Dermis blood vessel endothelial cell (primary cell): ENCODE measurements at regions not wholly inside any gene's neighbourhood (a gene's known extent, or its start where the extent isn't known, plus 50 kb on each side); places are given as distances from the start of the nearest gene placed in this dataset.
A peak's percentile ranks its signal among the peaks of the same experiment; 100 is the strongest.
"Not testable (repeated sequence)": the region's sequence is repeated elsewhere in the genome, so short reads cannot be mapped to it uniquely, and the experiment has no call there.

Experiments used
- DNase-seq: peaks from one replicate; pipeline ENCODE4 v3.0.0; 2010

DNA sequence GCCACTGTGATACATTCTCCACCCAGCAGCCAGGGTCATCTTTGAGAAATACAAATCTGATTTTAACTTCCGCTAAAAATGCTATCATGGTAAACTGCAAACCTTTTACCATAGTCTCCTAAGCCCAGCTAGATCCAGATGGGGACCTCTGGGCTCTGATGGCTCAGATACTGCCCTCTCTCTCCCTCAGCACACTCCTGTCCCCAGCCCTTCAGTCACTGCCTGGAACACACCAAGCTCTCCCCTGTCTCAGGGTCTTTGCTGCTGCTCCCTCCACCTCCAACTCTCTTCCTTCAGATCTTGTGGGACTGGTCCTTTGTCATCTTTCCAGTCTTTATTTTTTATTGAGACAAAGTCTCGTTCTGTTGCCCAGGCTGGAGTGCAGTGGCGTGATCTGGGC, 65.1 kb downstream of the SPRY4 start:
- no peak for DNase-seq

DNA sequence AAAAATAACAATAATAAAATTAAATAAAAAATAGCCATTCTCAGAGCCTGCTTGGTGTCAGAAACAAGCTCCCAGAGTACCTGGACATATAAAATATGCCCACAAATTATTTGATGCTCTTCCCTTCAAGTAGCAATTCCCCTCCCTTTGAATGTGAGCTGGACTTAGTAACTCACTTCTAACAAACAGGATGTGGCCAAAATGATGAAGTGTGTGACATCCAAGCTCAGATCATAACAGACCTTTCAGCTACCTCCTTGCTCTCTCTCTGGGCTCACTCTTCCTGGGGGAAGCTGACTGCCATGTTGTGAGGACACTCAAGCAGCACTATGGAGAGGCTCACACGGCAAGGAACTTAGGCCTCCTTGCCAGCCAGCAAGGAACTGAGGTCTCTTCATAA, 69.0 kb downstream of the SPRY4 start:
- no peak for DNase-seq

DNA sequence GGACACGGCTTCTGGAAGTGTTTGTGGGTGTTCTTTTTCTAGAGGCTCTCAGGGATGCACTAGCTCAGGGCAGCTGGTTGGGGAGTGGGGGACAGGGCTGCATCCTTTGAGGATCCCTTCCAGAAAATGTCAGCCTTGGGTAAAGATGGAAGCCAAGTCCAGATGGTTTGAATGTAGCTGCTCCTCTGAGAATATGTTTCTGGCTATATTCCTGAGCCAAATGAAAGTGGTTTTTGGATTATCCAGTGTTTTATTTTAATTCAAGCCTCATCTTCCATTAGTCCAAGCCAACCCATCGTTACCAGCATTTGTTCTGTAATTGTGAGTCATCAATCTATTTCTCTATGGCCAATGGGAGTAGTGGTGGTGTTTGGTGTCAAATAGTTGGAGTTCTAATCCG, 70.4 kb downstream of the SPRY4 start:
- DNase-seq: no peak

DNA sequence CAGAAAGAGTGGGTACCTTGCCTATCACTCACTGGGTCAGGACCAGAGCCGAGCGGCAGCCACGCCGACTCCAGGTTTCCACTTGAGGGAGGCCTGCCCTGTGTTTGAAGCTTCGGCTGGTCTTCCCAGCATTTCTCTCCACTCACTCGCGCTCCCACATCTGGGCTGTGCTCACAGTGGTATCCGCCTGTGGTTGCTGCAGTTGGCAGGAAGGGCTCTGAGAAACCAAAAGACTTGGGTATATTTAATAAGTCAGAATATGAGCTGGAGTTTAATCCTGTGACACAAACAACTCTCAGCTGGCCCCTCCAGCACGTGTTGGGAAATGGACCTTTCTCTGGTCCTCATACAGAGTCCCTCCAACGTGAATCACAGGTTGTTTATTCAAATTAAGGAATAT, 70.9 kb downstream of the SPRY4 start:
- DNase-seq: no peak

DNA sequence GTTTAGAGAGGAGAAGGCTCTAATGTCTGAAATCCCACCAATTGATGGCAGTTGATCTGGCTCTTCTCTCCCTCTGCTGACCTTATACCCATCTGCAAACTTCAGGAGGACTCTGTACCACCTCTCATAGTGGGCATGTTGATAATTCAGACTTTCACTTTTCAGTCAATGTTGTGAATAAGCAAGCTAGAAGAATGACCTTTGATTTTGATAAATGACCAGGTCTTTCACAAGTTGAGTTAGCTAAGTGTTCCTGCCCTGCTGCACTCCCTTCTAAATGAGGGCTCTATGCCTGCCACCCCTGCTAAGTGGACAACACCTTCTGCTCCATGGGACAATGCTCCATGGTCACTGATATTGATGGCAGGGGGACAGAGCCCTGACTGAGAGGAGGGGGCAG, 74.7 kb downstream of the SPRY4 start:
- DNase-seq: no peak

DNA sequence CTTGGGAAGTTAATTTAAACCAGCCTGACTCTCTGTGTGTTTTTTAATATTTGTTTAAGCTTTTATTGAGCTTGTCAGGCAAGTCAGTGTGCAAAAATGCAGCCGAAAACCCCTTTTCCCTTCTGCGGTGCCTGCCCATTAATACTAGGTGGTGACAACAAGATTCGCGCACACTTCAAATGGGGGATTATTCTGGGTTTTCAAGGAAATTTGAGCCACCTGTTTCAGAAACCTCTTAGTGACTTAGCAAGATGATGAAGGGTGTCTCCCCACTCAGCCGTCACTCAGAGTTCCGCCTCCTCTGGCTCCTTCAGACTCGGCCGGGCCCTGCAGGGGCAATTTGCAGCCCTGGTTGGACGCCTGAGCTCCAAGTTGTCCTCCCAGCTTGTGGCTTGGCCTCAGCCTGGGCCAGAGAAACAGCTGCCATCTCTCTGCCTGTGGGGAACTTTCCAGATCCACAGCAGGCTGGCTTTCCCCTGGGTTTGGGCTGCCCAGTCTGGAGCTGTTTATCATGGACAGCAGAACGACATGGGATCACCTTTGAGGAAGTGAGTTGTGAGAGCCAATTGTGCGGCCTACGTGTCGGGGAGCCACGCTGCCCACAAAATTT, 75.9 kb downstream of the SPRY4 start:
- DNase-seq: no peak

DNA sequence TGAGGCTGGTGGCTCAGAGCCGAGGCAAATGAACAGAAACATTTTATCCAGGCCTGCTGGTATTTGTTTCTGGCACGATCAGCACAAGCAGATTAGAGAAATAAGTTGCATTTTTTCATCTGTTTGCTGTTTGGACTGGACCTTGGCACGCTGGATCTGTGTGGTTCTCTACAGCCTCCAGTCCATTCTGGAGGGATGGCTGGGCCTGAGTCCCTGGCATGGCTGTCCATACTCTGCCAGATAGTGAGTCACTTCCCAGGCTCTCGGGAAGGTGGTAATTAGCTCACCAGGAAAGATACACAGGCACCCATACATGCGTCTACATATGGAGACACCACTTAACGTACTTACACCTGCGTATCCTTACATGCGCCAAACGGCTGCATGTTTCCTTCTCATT, 78.6 kb downstream of the SPRY4 start:
- DNase-seq: peak; percentile 73

DNA sequence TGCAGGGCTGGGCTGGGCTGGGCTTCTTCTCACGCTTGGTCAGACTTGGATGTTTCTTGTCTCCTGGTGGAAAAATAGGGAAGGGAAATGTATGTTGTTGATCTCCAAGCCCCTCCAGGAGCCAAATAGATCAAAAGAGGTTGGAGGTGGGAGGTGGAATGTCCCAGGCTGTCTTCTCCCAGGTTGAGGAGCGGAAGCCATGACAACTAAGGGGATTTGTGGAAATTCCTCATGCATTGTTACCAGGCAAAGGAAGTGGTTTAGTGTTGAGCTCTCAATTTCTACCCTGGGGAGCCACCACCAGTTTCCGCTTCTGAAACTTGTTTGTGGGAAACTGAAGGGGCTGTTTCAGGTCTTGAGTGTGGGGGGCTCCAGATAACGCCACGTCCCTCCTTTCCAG, 79.0 kb downstream of the SPRY4 start:
- DNase-seq: peak; percentile 83

DNA sequence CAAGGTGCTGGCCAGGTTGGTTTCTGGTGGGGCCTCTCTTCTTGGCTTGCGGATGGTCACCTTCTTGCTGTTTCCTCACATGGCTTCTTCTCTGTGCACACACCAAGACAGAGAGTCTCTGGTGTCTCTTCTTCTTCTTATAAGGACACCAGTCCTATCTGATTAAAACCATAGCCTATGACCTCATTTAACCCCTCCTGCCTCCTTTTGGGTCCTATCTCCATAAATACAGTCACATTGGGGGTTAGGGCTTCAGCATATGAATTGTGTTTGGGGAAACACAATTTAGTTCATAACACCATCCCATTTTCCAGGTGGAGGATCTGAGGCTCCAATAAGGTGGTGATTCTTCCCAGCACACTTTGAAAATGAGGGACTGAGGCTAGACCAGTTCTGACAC, 80.4 kb downstream of the SPRY4 start:
- no peak for DNase-seq

DNA sequence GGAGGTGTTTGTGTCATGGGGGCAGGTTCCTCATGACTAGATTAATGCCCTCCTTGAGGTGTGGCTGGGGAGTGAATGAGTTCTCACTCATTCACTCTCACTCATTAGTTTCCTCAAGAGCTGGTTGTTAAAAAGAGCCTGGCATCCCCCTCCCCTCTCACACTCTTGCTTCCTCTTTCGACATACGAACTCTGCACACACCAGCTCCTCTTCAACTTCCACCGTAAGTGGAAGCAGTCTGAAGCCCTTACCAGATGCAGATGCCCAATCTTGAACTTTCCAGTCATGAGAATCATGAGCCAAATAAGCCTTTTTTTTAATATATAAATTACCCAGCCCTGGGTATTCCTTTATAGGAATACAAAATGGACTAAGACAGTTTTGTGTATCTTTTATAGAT, 82.5 kb downstream of the SPRY4 start:
- no peak for DNase-seq

DNA sequence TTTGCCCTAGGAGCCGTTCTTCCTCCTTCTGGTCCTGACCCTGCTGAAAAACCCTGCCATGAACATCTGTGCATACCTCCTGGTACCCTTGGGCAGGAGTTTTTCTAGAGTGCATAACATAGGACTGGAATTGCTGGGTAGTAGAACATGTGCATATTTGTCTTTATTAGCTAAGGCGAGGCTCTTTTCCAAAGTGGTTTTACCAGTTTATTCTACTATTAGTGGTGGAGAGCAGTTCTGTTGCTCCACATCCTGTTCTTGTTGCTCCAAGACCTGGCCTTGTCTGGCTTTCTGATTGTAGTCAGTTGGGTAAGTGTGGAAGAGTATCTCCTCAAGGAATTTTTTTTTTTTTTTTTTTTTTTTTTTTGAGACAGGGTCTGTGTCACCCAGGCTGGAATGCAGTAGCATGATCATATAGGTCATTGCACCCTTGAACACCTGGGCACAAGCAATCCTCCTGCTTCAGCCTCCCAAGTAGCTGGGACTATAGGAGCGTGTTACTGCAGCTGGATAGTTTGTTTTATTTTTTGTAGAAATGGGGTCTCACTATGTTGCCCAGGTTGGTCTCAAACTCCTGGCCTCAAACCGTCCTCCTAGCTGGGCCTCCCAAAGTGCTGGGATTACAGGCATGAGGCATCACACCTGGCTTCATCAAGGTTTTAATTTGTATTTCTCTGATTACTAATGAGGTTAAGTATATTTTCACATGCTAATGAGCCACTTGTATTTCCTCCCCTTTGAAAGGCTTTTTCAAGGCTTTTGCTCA, 85.2 kb downstream of the SPRY4 start:
- DNase-seq: no peak

DNA sequence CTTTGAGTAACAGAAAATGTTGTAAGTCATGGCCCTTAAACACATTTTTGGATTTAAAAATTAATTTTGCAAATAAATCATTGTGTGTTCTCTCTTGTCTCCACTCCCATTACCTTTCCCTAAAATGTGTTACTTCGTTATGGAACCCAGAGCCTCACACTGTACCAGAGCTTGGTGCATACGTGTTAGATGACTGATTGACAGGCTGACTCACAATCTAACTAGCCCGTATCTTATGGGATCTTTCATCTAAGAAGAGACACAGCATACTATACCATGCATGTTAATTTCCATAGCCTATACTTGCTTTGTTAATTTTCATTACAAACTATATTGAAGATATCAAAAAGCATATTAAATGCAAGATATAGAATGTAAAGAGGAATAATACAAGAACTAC, 87.1 kb downstream of the SPRY4 start:
- DNase-seq: no peak

DNA sequence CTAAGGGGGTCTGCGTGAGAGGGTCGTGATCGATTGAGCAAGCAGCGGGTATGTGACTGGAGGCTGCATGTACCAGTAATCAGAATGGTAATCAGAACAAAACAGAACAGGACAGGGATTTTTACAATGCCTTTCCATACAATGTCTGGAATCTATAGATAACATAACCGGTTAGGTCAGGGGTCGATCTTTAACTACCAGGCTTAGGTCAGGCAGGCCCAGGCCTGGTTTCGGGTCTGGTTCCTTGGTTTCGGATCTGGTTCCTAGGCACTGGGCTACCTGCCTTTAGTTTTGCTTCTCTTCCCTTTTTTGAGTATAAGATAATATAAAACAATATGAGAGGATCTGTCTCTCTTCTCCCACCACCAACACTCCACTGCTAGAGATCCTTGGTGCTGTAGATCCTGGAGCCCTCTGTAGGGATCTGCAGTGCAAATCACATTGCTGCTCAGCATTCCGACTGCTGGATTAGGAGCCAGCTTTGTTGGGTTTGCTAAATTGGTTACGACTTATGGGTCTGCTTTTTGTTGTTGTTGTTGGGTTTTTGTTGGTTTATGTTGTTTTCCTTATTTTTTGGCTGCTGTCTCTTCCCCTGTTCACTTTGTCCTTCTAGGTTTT, 88.0 kb downstream of the SPRY4 start:
- not testable (repeated sequence) for DNase-seq

DNA sequence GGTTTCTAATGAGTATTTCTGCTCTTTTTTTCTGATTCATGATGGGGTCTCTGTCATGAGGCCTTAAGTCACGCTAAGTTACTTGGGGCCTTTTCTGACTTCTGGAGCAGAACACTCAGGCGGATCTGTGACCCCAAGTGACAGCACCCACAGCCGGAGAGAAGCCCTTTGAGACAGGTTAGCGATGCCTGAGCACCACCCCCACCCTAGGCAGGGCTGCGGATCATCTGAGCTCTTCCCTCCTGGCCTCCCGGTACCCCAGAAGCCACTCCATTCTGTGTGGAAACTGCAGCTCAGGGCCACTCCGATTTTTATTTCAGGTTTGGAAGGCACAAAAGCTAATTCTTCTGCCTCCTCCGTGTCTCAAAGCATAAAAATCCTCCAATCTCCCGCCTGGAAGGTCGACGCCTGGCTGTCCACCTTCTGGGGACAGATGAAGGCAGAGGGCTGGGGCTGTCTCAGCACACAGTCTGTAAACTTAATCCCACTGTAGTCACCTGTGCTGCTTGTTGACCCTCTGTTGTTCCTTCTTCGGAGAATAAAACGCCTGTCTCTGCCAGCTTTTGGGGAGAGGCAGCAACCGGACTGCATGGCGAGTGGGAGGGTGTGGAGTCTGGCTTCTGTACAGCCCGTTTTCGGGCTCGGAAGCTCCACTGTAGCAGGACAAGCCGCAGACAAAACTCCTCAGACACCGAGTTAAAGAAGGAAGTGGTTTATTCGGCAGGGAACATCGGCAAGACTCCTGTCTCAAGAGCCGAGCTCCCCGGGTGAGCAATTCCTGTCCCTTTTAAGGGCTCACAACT, 88.8 kb downstream of the SPRY4 start:
- no peak for DNase-seq

DNA sequence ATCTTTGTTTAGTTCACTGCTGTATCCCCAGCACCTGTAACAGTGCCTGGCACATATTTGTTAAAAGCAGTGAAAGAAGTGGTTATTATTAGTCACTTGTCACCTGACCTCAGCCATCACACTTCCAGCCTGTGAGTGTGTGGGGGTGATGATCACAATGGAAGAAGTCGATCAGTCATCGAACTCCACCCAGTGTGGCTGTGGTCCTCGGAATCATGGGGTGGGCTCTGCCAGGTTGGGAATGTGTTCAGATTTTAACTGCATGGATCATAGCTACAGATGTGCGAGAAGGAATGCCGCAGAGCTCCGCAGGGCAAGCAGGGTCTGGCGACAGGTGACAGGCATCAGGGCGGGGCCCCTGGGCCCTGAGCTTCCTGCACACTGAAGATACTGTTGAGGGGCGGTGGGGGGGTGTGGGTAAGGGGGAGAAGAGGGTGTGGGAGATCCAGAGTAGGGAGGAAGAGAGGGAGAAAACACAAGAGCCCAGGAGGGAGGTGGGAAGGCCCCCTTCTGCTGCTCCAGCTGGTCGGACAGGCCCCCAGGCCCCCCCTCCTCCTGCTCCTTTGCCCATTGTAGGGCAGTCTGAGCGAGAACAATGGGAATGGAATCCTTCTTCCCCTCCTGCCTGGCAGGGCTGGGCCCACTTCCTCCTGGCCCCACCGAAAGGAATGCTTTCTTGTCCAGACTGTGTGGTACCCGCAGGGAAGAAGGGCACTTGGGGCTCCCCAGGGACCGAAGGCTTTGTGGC, 89.6 kb downstream of the SPRY4 start:
- DNase-seq: peak; percentile 82

DNA sequence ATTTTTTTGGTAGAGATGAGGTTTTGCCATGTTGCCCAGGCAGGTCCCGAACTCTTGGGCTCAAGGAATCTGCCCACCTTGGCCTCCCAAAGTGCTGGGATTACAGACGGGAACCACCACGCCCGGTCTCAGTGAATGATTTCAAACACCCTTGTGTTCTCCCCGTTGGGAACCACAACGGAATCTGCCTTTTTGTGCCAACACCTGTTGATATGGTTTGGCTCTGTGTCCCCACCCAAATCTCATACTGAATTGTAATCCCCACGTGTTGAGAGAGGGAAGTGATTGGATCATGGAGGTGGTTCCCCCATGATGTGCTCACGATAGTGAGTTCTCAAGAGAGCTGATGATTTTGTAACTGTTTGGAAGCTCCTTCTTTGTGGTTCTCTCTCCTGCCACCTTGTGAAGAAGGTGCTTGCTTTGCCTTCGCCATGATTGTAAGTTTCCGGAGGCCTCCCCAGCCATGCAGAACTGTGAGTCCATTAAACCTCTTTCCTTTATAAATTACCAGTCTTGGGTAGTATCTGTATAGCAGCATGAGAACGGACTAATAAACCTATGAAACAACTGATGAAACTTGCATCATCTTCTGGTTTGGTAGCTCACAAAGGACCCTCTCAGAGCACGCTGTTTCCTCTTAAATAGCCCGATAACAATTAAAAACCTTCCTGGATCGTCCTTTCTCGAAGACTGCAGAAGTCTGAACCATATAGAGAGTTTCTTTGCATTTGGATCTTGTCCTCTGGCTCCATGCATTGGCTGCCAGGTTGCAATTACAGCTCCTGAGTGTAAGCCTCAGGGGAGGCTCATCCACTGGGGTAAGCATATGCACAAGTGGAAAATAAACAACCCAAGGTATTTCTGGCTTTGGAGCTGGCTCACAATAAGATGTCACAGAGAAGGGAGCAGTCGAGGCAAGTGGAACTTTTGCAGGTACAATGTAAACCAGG, 91.5 kb downstream of the SPRY4 start:
- DNase-seq: no peak

DNA sequence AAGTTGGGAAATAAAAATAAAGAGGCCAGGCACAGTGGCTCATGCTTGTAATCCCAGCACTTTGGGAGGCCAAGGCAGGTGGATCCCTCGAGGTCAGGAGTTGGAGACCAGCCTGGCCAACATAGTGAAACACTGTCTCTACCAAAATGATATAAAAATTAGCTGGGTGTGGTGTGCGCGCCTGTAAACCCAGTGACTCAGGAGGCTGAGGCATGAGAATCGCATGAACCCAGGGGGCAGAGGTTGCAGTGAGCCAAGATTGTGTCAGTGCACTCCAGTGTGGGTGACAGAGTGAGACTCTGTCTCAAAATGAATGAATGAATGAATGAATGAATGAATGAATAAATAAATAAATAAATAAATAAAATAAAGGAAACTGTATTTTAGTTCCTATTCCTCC, 93.9 kb downstream of the SPRY4 start:
- not testable (repeated sequence) for DNase-seq

DNA sequence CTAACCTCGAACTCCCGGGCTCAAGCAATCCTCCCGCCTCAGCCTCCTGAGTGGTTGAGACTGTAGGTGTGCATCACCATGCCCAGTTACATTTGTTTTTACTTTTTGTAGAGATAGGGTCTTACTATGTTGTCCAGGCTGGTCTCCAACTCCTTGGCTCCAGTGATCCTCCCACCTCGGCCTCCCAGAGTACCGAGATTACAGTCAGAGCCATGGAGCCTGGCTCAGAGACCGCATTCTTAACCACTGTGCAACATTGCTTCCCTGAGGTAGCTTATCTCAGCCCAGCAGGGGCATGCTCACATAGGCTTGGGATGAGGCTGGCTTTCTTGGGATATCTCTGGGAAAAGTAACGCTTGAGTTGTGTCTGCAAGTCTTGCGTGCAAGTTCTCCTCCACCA, 99.7 kb downstream of the SPRY4 start:
- no peak for DNase-seq

DNA sequence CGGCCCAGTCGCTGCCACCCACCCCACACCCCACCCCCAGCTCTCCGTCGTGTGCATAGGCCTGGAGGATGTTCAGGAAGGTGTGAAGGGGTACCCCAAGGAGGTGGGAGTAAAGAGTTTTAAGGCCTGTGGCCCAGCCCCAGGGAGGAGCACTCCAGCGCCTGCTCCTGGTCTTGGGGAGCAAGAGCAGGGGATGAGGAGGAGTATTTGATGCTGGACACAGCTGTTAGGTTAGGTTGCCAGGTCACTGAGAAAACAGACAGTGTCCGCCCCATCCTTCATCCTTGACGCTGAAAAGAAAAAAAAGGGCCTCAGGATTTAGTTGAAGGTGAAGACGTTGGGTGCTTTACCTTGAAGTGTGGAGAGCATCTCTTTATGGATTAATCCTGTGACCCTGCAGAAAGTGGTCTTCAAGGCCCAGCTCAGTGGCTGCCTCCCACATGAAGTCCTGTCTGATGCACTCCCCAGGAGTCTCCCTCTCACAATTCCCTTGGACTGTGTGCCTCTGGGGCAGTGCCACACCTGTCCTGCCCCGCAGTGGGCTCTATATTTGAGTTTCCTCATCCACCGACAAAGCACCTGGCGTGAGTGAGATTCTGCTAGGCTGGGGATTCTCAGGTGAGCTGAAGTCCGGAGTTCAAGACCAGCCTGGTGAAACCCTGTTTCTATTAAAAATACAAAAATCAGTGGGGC, 101.8 kb downstream of the SPRY4 start:
- no peak for DNase-seq

DNA sequence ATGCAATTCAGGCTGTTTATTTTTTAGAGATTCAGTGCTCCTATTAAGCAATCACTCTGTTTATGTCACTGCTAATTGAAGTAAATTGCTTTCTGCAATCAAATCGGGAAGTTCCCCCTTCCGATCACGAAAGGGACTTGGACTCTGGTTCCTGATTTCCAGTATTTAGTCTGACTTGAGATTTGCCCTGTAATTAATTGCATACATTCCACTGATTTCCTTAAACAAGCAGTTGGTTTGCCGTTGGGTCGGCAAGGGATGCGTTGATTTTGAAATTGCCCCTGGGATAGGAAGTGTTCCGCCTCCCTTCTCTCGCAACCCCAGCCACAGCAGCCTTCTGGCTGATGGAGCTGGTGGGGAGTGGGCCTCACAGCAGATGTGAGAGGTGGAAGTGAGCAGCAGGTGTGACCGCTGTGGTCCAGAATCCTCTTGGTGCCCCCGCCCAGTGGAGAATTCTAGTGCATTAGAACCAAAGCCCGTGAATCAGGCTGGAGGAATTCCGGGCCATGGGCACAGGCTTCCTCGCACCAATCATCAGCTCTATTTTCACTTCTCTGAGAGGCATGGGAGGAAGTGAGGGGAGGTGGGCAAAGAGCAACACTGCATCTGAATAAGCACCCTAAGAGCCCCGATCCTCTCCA, 102.5 kb downstream of the SPRY4 start:
- peak; percentile 61 for DNase-seq
